ENCODE measurements at regions not wholly inside any gene's neighbourhood (a gene's known extent, or its start where the extent isn't known, plus 50 kb on each side); places are given as distances from the start of the nearest gene placed in this dataset.
"Not testable (repeated sequence)": the region's sequence is repeated elsewhere in the genome, so short reads cannot be mapped to it uniquely, and the experiment has no call there.

DNA sequence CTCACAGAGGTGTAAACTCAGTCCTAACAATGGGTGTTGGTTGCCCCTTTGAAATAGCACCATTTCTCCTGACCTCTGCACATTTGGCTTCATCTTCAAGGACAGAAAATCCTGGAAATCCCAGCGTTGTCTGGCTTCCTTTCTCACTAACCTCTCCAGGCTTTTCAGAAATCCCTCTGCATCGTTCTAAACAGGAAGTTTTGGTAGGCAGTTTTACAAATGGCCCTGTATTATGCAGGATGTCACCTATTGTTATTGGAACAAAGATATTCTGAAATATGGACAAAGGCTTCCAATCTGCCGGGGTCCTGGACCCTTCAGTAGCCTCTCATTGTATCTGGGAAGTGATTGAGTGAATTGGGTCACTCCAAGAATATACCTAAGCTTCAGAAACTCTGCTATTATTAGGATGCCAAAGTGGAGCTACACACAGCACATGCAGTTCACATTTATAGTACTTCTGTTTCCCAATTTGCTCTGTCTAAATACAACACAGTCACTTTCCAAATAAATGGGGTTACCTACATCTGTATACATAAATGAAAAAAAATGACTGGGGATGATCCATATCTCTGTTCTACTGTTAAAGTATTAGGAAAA is 134.8 kb upstream of the KLF6 start:
- H3K27me3 ChIP-seq, result no peaks in the 10 kb centered on the region
- TF ChIP-seq, protein P1, sequence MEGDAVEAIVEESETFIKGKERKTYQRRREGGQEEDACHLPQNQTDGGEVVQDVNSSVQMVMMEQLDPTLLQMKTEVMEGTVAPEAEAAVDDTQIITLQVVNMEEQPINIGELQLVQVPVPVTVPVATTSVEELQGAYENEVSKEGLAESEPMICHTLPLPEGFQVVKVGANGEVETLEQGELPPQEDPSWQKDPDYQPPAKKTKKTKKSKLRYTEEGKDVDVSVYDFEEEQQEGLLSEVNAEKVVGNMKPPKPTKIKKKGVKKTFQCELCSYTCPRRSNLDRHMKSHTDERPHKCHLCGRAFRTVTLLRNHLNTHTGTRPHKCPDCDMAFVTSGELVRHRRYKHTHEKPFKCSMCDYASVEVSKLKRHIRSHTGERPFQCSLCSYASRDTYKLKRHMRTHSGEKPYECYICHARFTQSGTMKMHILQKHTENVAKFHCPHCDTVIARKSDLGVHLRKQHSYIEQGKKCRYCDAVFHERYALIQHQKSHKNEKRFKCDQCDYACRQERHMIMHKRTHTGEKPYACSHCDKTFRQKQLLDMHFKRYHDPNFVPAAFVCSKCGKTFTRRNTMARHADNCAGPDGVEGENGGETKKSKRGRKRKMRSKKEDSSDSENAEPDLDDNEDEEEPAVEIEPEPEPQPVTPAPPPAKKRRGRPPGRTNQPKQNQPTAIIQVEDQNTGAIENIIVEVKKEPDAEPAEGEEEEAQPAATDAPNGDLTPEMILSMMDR (IDR thresholded peaks at IDR 0.05), result no peak
- no peak for TF ChIP-seq POLR2A (IDR thresholded peaks at IDR 0.05)
- H3K36me3 ChIP-seq, result no peaks in the 10 kb centered on the region
- DNase-seq, result no peak
- H3K27ac ChIP-seq, result no peak overlapping the region
- H3K4me3 ChIP-seq (replicated peaks in 1 of 3), result no peak overlapping the region
- H3K9me3 ChIP-seq, result no peaks in the 10 kb centered on the region
- WGBS, 2 donors, result 48 to 61% methylated on average over 3 of the region's 3 CpGs
- H3K4me1 ChIP-seq, result no peaks in the 10 kb centered on the region
- intact Hi-C loops (cut with DNase I), result no loop called here

DNA sequence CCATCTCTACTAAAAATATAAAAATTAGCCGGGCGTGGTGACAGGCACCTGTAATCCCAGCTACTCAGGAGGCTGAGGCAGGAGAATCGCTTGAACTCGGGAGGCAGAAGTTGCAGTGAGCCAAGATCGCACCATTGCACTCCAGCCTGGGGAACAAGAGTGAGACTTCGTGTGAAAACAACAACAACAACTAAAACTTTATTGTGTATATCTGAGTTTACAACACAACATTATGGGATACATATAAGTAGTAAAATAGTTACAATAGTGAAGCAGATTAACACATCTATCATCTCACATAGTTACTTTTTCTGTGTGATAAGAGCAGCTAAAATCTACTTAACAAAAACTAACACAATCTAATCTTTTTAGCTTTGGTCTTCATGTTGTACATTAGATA is 132.4 kb upstream of the KLF6 start:
- intact Hi-C loops (cut with DNase I), result not testable (repeated sequence)

DNA sequence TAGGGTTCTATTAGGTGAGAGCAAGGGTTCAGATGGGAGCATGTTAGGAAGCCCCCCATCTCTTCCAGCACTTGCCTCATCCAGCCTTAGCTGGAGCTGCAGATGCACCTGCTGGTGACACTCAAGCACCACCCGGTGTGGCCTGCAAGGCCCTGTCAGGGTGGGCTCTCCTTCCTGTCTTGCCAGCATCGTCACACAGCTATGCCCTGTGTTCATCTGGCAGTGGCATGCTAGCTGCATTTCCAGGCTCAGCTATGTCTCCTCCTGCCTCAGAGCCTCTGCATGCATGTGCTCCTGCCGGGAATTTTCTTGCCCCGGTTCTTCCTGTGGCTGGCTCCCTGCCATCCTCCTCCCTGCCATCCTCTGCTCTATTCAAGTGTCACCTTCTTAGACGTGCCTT is 129.7 kb upstream of the KLF6 start:
- peaks cover 0 to 10% of the 10 kb centered on the region in 2 donors for H3K4me1 ChIP-seq
- no peaks in the 10 kb centered on the region for H3K27me3 ChIP-seq
- no peak for DNase-seq
- no peak overlapping the region for H3K27ac ChIP-seq
- TF ChIP-seq, protein P1 (IDR thresholded peaks at IDR 0.05), result no peak
- TF ChIP-seq POLR2A (IDR thresholded peaks at IDR 0.05), result no peak
- H3K36me3 ChIP-seq, result no peaks in the 10 kb centered on the region
- no peak overlapping the region for H3K4me3 ChIP-seq (replicated peaks in 1 of 3)
- H3K9me3 ChIP-seq, result no peaks in the 10 kb centered on the region
- WGBS, 2 donors, result 54 to 55% methylated on average over 5 of the region's 5 CpGs
- intact Hi-C loops (cut with DNase I), result no loop called here

More for the DNA sequence above, 132.4 kb upstream of the KLF6 start:
- WGBS, 2 donors, result 79 to 89% methylated on average over 6 of the region's 6 CpGs
- H3K9me3 ChIP-seq; H3K36me3 ChIP-seq; H3K27ac ChIP-seq; H3K27me3 ChIP-seq; DNase-seq; H3K4me1 ChIP-seq; H3K4me3 ChIP-seq (replicated peaks in 1 of 3): not testable (repeated sequence)

DNA sequence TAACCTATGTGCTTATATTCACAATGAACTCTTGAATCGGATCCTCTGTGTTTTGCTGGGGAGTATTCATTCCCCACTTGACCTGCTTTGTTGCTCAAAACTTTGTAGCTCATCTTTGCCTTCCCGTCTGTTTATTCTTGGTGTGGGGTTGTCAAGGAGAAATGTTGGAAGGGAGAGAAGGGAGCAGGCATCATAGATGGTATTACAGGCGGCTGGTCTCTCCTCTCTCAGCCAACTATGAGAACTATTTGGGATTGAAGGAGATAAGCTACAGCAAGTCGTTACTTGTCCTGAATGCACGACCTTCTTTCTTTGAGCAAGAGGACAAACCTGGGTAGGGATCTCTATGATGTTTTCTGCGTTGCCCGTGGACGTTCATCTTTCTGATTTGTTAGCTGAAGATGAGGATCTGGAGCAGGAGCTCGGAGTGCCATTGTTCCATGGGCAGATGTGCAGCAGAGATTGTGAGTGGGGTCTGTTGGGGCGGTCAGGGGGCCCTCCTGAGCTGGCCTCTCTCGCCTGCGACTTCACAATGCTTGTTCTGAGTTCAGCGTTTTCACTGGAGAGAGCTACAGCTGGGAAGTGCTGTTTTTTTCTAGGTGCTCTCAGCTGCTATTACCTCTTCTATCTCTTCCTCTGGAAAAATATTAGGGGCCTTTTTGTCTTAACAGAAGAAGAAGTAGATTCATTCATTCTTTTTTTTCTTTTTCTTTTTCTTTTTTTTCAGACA is 126.9 kb upstream of the KLF6 start:
- H3K4me1 ChIP-seq, result peaks cover 12 to 20% of the 10 kb centered on the region in 2 donors
- H3K27me3 ChIP-seq, result no peaks in the 10 kb centered on the region
- intact Hi-C loops (cut with DNase I), result no loop called here
- no peak for TF ChIP-seq POLR2A (IDR thresholded peaks at IDR 0.05)
- TF ChIP-seq, protein P1 (IDR thresholded peaks at IDR 0.05), result no peak
- no peak overlapping the region for H3K4me3 ChIP-seq (replicated peaks in 1 of 3)
- no peak for DNase-seq
- no peak overlapping the region for H3K27ac ChIP-seq
- H3K36me3 ChIP-seq, result no peaks in the 10 kb centered on the region
- H3K9me3 ChIP-seq, result no peaks in the 10 kb centered on the region
- WGBS, 2 donors, result 62 to 75% methylated on average over 13 of the region's 13 CpGs

DNA sequence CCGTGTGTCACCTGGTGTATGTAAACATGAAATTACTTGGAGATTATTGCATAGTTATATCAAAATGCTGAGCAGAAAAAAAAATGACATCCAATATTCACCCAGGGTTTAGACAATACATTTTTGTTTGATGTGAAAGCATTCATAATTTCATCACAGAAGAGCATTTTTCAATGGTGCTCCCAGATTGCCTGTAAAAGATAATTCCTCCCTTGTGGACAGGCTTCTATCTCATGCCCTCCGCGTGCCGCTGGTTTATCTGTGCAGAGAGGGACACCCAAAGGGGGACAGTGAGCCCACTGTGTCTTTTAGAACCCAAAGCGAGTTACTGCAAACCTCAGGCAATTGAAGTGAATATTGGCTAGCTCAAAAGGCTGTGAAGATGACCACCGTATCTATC is 126.2 kb upstream of the KLF6 start:
- Histone ChIP-seq H3K27ac (no peak overlapping the region), H3K4me1 (peaks cover 12 to 25% of the 10 kb centered on the region in 2 donors), H3K4me3 (replicated peaks in 1 of 3) (no peak overlapping the region), H3K9me3 (no peaks in the 10 kb centered on the region), H3K27me3 (no peaks in the 10 kb centered on the region), H3K36me3 (no peaks in the 10 kb centered on the region)
- TF ChIP-seq, protein P1 (IDR thresholded peaks at IDR 0.05), result no peak
- TF ChIP-seq POLR2A (IDR thresholded peaks at IDR 0.05), result no peak
- WGBS, 2 donors, result 95 to 96% methylated on average over 6 of the region's 6 CpGs
- no peak for DNase-seq
- intact Hi-C loops (cut with DNase I), result no loop called here

Measured in thyroid gland (tissue), 4 donors.